ENCODE measurements at regions not wholly inside any gene's neighbourhood (a gene's known extent, or its start where the extent isn't known, plus 50 kb on each side); places are given as distances from the start of the nearest gene placed in this dataset.

DNA sequence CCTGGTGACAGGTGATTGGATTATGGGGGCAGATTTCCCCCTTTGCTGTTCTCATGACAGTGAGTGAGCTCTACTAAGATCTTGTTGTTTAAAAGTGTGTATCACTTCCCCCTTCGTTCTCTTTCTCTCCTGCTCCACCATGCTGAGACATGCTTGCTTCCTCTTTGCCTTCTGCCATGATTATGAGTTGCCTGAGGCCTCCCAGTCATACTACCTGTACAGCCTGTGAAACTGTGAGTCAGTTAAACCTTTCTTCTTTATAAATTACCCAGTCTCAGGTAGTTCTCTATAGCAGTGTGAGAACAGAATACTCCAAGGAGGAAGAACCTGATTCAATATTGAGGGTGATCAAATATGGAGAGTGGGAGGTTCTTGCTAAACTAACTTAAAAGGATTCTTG, 724.9 kb downstream of the DOK5 start:
- DNase-seq (ENCODE audit: low spot score), result no peak
- Histone ChIP-seq H3K27ac (no peak overlapping the region), H3K4me3 (no peak overlapping the region)
- TF ChIP-seq, protein P1, sequence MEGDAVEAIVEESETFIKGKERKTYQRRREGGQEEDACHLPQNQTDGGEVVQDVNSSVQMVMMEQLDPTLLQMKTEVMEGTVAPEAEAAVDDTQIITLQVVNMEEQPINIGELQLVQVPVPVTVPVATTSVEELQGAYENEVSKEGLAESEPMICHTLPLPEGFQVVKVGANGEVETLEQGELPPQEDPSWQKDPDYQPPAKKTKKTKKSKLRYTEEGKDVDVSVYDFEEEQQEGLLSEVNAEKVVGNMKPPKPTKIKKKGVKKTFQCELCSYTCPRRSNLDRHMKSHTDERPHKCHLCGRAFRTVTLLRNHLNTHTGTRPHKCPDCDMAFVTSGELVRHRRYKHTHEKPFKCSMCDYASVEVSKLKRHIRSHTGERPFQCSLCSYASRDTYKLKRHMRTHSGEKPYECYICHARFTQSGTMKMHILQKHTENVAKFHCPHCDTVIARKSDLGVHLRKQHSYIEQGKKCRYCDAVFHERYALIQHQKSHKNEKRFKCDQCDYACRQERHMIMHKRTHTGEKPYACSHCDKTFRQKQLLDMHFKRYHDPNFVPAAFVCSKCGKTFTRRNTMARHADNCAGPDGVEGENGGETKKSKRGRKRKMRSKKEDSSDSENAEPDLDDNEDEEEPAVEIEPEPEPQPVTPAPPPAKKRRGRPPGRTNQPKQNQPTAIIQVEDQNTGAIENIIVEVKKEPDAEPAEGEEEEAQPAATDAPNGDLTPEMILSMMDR (IDR thresholded peaks at IDR 0.05), result no peak

- no peak overlapping the region for H3K4me3 ChIP-seq
- DNase-seq (ENCODE audit: low spot score), result no peak
- TF ChIP-seq, protein P1 (IDR thresholded peaks at IDR 0.05), result no peak
Measured at GRCh38 chr20:55194947-55195346, 719.6 kb downstream of the DOK5 start.

DNA sequence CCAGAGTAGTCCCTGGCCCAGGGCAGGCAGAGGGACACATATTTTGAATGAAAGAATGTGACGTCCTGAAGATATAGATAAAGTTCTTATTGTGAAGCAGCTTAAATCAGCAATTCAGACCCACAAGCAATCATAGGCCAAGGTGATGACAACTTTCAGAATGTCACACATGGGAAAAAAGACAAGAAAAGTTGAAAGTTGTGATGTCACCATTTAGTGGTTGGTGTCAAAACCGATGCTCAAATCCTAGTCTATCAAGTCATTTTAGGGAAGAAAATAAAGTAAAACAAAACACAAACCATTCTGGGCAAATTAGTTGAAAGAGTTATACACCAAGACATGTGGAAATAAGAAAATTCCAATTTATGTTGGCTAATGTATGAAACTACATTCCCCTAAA, 710.8 kb downstream of the DOK5 start:
- DNase-seq (ENCODE audit: low spot score), result no peak
- no peak overlapping the region for H3K27ac ChIP-seq
- TF ChIP-seq, protein P1 (IDR thresholded peaks at IDR 0.05), result no peak
- no peak overlapping the region for H3K4me3 ChIP-seq

More at GRCh38 chr20:55194947-55195346, 719.6 kb downstream of the DOK5 start:
- H3K27ac ChIP-seq, result no peak overlapping the region

- TF ChIP-seq, protein P1 (IDR thresholded peaks at IDR 0.05), result no peak
- Histone ChIP-seq H3K27ac (no peak overlapping the region), H3K4me3 (no peak overlapping the region)
- no peak for DNase-seq (ENCODE audit: low spot score)
Measured at GRCh38 chr20:55175081-55175480, 699.7 kb downstream of the DOK5 start.

DNA sequence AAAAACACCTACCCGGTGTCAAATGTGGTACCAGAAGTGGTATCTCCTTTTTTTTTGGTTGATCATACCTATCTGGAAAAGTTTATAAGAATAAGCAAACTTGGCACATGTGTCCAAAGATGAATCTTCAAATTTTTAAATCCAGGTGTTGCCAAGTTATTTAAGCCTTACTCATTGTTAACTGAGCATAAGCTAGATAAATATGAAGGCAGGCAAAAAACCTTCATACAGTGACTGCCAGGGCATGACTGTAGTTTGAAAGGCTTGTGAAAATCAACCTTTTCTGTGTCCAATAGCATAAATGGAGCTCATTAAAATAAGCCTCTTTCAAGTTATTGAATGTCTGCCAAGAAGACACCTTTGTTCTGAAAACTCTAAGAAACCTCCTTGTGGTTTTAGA, 699.2 kb downstream of the DOK5 start:
- H3K4me3 ChIP-seq, result no peak overlapping the region
- no peak overlapping the region for H3K27ac ChIP-seq
- DNase-seq (ENCODE audit: low spot score), result no peak
- TF ChIP-seq, protein P1 (IDR thresholded peaks at IDR 0.05), result no peak

GRCh38 chr20:55174172-55174571, 698.8 kb downstream of the DOK5 start:
- no peak overlapping the region for H3K27ac ChIP-seq
- DNase-seq (ENCODE audit: low spot score), result no peak
- TF ChIP-seq, protein P1 (IDR thresholded peaks at IDR 0.05), result no peak
- H3K4me3 ChIP-seq, result no peak overlapping the region

DNA sequence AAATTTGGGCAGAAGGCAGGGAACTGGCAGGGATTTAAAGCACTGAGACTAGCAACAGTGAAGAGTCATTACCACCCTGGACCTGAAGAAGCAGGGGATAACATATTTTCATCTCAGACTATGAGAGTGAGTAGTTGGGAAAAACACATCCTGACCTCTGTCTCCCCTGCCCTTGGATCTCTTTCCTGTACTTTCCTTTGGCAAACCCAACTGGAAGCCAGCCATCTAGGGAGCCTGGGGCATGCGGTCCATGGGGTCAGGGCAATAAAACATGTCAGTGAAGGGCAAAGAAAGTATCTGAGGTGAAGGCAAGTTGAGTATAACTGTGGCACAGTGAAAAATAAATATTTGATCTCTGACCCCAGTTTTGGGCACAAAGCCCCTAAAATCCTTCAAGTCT, 698.2 kb downstream of the DOK5 start:
- DNase-seq (ENCODE audit: low spot score), result no peak
- TF ChIP-seq, protein P1 (IDR thresholded peaks at IDR 0.05), result no peak
- H3K27ac ChIP-seq, result no peak overlapping the region
- H3K4me3 ChIP-seq, result no peak overlapping the region
